ENCODE measurements at regions not wholly inside any gene's neighbourhood (a gene's known extent, or its start where the extent isn't known, plus 50 kb on each side); places are given as distances from the start of the nearest gene placed in this dataset.

GRCh38 chr2:187118331-187119099 lies 269.5 kb upstream of the ZSWIM2 start:
- intact Hi-C loops (cut with micrococcal nuclease): no loop called here
- H3K9me3 Mint-ChIP-seq: peaks cover 0 to 4% (median 0%) of the 10 kb centered on the region in 7 donors

GRCh38 chr2:187117483-187117882 lies 268.5 kb upstream of the ZSWIM2 start:
- no peak for DNase-seq
- H3K4me2 ChIP-seq (replicated peaks; ENCODE audit: extremely low read depth, low read length, poor library complexity, severe bottlenecking): no peak overlapping the region
- H3K4me1 ChIP-seq (ENCODE audit: control insufficient read depth in 1 of 2, insufficient read depth in 2 of 2, low read length in 2 of 2): no peaks in the 10 kb centered on the region
- WGBS (ENCODE audit: insufficient coverage): 100% methylated on average over 1 of the region's 1 CpG
- H3K27me3 ChIP-seq (ENCODE audit: control insufficient read depth in 2 of 2, insufficient read depth in 2 of 2, low read length in 2 of 2): no peaks in the 10 kb centered on the region
- no peak overlapping the region for H3K4me3 ChIP-seq (replicated peaks in 1 of 3; ENCODE audit: low read depth in 2 of 3, low read length in 3 of 3)
- Mint-ChIP-seq H3K27me3 (ENCODE audit: low read depth in 3 of 3) (no peaks in the 10 kb centered on the region), H3K27ac (no peak overlapping the region), H3K36me3 (no peaks in the 10 kb centered on the region), H3K9me3 (peaks cover 0 to 4% (median 0%) of the 10 kb centered on the region in 7 donors), H3K4me3 (no peak overlapping the region), H3K4me1 (no peaks in the 10 kb centered on the region)
- H2AFZ ChIP-seq (ENCODE audit: insufficient read depth, low read depth, low read length, poor library complexity, severe bottlenecking): no peak overlapping the region
- H3K9ac ChIP-seq (ENCODE audit: insufficient read depth, low read length, poor library complexity, severe bottlenecking): no peak overlapping the region
- intact Hi-C loops (cut with micrococcal nuclease): no loop called here
- no peaks in the 10 kb centered on the region for H4K20me1 ChIP-seq (ENCODE audit: insufficient read depth, low read length)
- H3K27ac ChIP-seq (ENCODE audit: low read depth in 1 of 2, low read length in 2 of 2): no peak overlapping the region
- H3K79me2 ChIP-seq (ENCODE audit: insufficient read depth, low read length): no peaks in the 10 kb centered on the region
- TF ChIP-seq, protein P1, sequence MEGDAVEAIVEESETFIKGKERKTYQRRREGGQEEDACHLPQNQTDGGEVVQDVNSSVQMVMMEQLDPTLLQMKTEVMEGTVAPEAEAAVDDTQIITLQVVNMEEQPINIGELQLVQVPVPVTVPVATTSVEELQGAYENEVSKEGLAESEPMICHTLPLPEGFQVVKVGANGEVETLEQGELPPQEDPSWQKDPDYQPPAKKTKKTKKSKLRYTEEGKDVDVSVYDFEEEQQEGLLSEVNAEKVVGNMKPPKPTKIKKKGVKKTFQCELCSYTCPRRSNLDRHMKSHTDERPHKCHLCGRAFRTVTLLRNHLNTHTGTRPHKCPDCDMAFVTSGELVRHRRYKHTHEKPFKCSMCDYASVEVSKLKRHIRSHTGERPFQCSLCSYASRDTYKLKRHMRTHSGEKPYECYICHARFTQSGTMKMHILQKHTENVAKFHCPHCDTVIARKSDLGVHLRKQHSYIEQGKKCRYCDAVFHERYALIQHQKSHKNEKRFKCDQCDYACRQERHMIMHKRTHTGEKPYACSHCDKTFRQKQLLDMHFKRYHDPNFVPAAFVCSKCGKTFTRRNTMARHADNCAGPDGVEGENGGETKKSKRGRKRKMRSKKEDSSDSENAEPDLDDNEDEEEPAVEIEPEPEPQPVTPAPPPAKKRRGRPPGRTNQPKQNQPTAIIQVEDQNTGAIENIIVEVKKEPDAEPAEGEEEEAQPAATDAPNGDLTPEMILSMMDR (IDR thresholded peaks at IDR 0.05): no peak
- H3K9me3 ChIP-seq (replicated peaks in 1 of 2; ENCODE audit: control insufficient read depth in 1 of 2, insufficient read depth in 1 of 2, low read length in 2 of 2): no peaks in the 10 kb centered on the region
- no peaks in the 10 kb centered on the region for H3K36me3 ChIP-seq (replicated peaks in 1 of 2; ENCODE audit: control insufficient read depth in 1 of 2, insufficient read depth in 2 of 2, low read length in 2 of 2)

More at GRCh38 chr2:187118331-187119099, 269.5 kb upstream of the ZSWIM2 start:
- H3K36me3 ChIP-seq (replicated peaks in 1 of 2; ENCODE audit: control insufficient read depth in 1 of 2, insufficient read depth in 2 of 2, low read length in 2 of 2): no peaks in the 10 kb centered on the region
- H3K4me1 ChIP-seq (ENCODE audit: control insufficient read depth in 1 of 2, insufficient read depth in 2 of 2, low read length in 2 of 2): no peaks in the 10 kb centered on the region
- no peaks in the 10 kb centered on the region for H4K20me1 ChIP-seq (ENCODE audit: insufficient read depth, low read length)
- H3K27ac Mint-ChIP-seq: no peak overlapping the region
- H3K4me3 ChIP-seq (replicated peaks in 1 of 3; ENCODE audit: low read depth in 2 of 3, low read length in 3 of 3): no peak overlapping the region
- TF ChIP-seq, protein P1 (IDR thresholded peaks at IDR 0.05): no peak
- H3K27me3 ChIP-seq (ENCODE audit: control insufficient read depth in 2 of 2, insufficient read depth in 2 of 2, low read length in 2 of 2): no peaks in the 10 kb centered on the region
- no peaks in the 10 kb centered on the region for H3K9me3 ChIP-seq (replicated peaks in 1 of 2; ENCODE audit: control insufficient read depth in 1 of 2, insufficient read depth in 1 of 2, low read length in 2 of 2)
- WGBS (ENCODE audit: insufficient coverage): 100% methylated on average over 7 of the region's 10 CpGs
- H3K27me3 Mint-ChIP-seq (ENCODE audit: low read depth in 3 of 3): no peaks in the 10 kb centered on the region
- no peak overlapping the region for H3K4me3 Mint-ChIP-seq
- no peak overlapping the region for H3K9ac ChIP-seq (ENCODE audit: insufficient read depth, low read length, poor library complexity, severe bottlenecking)
- no peak overlapping the region for H3K27ac ChIP-seq (ENCODE audit: low read depth in 1 of 2, low read length in 2 of 2)
- H3K4me1 Mint-ChIP-seq: no peaks in the 10 kb centered on the region
- H3K36me3 Mint-ChIP-seq: no peaks in the 10 kb centered on the region
- H2AFZ ChIP-seq (ENCODE audit: insufficient read depth, low read depth, low read length, poor library complexity, severe bottlenecking): no peak overlapping the region
- DNase-seq: no peak
- H3K79me2 ChIP-seq (ENCODE audit: insufficient read depth, low read length): no peaks in the 10 kb centered on the region
- H3K4me2 ChIP-seq (replicated peaks; ENCODE audit: extremely low read depth, low read length, poor library complexity, severe bottlenecking): no peak overlapping the region
